ENCODE measurements at regions not wholly inside any gene's neighbourhood (a gene's known extent, or its start where the extent isn't known, plus 50 kb on each side); places are given as distances from the start of the nearest gene placed in this dataset.
"Not testable (repeated sequence)": the region's sequence is repeated elsewhere in the genome, so short reads cannot be mapped to it uniquely, and the experiment has no call there.

GRCh38 chr1:38152351-38153065, 105.9 kb upstream of the POU3F1 start:
- Histone ChIP-seq H3K4me1 (ENCODE audit: insufficient read depth, low read length) (no peaks in the 10 kb centered on the region), H3K4me3 (ENCODE audit: low read length) (no peak overlapping the region), H3K27me3 (ENCODE audit: insufficient read depth, low read length) (no peaks in the 10 kb centered on the region), H3K9me3 (ENCODE audit: low read depth, low read length) (no peaks in the 10 kb centered on the region)

GRCh38 chr1:38151399-38151798, 104.8 kb upstream of the POU3F1 start:
- Histone ChIP-seq H3K4me1 (ENCODE audit: insufficient read depth, low read length) (no peaks in the 10 kb centered on the region), H3K4me3 (ENCODE audit: low read length) (no peak overlapping the region), H3K27me3 (ENCODE audit: insufficient read depth, low read length) (no peaks in the 10 kb centered on the region), H3K9me3 (ENCODE audit: low read depth, low read length) (no peaks in the 10 kb centered on the region)

- not testable (repeated sequence) for H3K4me1 ChIP-seq (ENCODE audit: insufficient read depth, low read length); H3K9me3 ChIP-seq (ENCODE audit: low read depth, low read length); H3K27me3 ChIP-seq (ENCODE audit: insufficient read depth, low read length); H3K4me3 ChIP-seq (ENCODE audit: low read length)
Observed at GRCh38 chr1:38146079-38146478, 99.5 kb upstream of the POU3F1 start.

GRCh38 chr1:38142606-38143005, 96.0 kb upstream of the POU3F1 start:
- Histone ChIP-seq H3K9me3 (ENCODE audit: low read depth, low read length) (no peaks in the 10 kb centered on the region), H3K27me3 (ENCODE audit: insufficient read depth, low read length) (peaks cover 10% of the 10 kb centered on the region), H3K4me3 (ENCODE audit: low read length) (no peak overlapping the region), H3K4me1 (ENCODE audit: insufficient read depth, low read length) (no peaks in the 10 kb centered on the region)

GRCh38 chr1:38141483-38141882, 94.9 kb upstream of the POU3F1 start:
- Histone ChIP-seq H3K9me3 (ENCODE audit: low read depth, low read length) (no peaks in the 10 kb centered on the region), H3K27me3 (ENCODE audit: insufficient read depth, low read length) (peaks cover 14% of the 10 kb centered on the region), H3K4me3 (ENCODE audit: low read length) (no peak overlapping the region), H3K4me1 (ENCODE audit: insufficient read depth, low read length) (no peaks in the 10 kb centered on the region)

GRCh38 chr1:38139738-38140487, 93.3 kb upstream of the POU3F1 start:
- H3K4me3 ChIP-seq (ENCODE audit: low read length): no peak overlapping the region
- H3K4me1 ChIP-seq (ENCODE audit: insufficient read depth, low read length): no peaks in the 10 kb centered on the region
- no peaks in the 10 kb centered on the region for H3K9me3 ChIP-seq (ENCODE audit: low read depth, low read length)
- peaks cover 29% of the 10 kb centered on the region for H3K27me3 ChIP-seq (ENCODE audit: insufficient read depth, low read length)

- Histone ChIP-seq H3K27me3 (ENCODE audit: insufficient read depth, low read length) (peaks cover 37% of the 10 kb centered on the region), H3K4me1 (ENCODE audit: insufficient read depth, low read length) (no peaks in the 10 kb centered on the region), H3K9me3 (ENCODE audit: low read depth, low read length) (no peaks in the 10 kb centered on the region), H3K4me3 (ENCODE audit: low read length) (no peak overlapping the region)
Observed at GRCh38 chr1:38138498-38139233, 92.1 kb upstream of the POU3F1 start.

- H3K4me3 ChIP-seq (ENCODE audit: low read length): no peak overlapping the region
- peaks cover 43% of the 10 kb centered on the region for H3K27me3 ChIP-seq (ENCODE audit: insufficient read depth, low read length)
Observed at GRCh38 chr1:38137164-38137563, 90.6 kb upstream of the POU3F1 start.

GRCh38 chr1:38135625-38136414, 89.2 kb upstream of the POU3F1 start:
- H3K27me3 ChIP-seq (ENCODE audit: insufficient read depth, low read length): peaks cover 40% of the 10 kb centered on the region

More at GRCh38 chr1:38137164-38137563, 90.6 kb upstream of the POU3F1 start:
- Histone ChIP-seq H3K9me3 (ENCODE audit: low read depth, low read length) (no peaks in the 10 kb centered on the region), H3K4me1 (ENCODE audit: insufficient read depth, low read length) (no peaks in the 10 kb centered on the region)

GRCh38 chr1:38134294-38134755, 87.7 kb upstream of the POU3F1 start:
- Histone ChIP-seq H3K9me3 (ENCODE audit: low read depth, low read length) (no peaks in the 10 kb centered on the region), H3K4me1 (ENCODE audit: insufficient read depth, low read length) (no peaks in the 10 kb centered on the region), H3K4me3 (ENCODE audit: low read length) (no peak overlapping the region), H3K27me3 (ENCODE audit: insufficient read depth, low read length) (peaks cover 37% of the 10 kb centered on the region)

More at GRCh38 chr1:38135625-38136414, 89.2 kb upstream of the POU3F1 start:
- H3K4me3 ChIP-seq (ENCODE audit: low read length): no peak overlapping the region
- H3K4me1 ChIP-seq (ENCODE audit: insufficient read depth, low read length): no peaks in the 10 kb centered on the region
- H3K9me3 ChIP-seq (ENCODE audit: low read depth, low read length): no peaks in the 10 kb centered on the region

- Histone ChIP-seq H3K27me3 (ENCODE audit: insufficient read depth, low read length) (peaks cover 37% of the 10 kb centered on the region), H3K4me3 (ENCODE audit: low read length) (no peak overlapping the region), H3K4me1 (ENCODE audit: insufficient read depth, low read length) (no peaks in the 10 kb centered on the region), H3K9me3 (ENCODE audit: low read depth, low read length) (no peaks in the 10 kb centered on the region)
Observed at GRCh38 chr1:38133756-38134155, 87.2 kb upstream of the POU3F1 start.

GRCh38 chr1:38133304-38133703, 86.7 kb upstream of the POU3F1 start:
- Histone ChIP-seq H3K9me3 (ENCODE audit: low read depth, low read length) (no peaks in the 10 kb centered on the region), H3K4me1 (ENCODE audit: insufficient read depth, low read length) (no peaks in the 10 kb centered on the region), H3K4me3 (ENCODE audit: low read length) (no peak overlapping the region), H3K27me3 (ENCODE audit: insufficient read depth, low read length) (peaks cover 37% of the 10 kb centered on the region)

- Histone ChIP-seq H3K27me3 (ENCODE audit: insufficient read depth, low read length) (peaks cover 37% of the 10 kb centered on the region), H3K9me3 (ENCODE audit: low read depth, low read length) (no peaks in the 10 kb centered on the region), H3K4me3 (ENCODE audit: low read length) (no peak overlapping the region), H3K4me1 (ENCODE audit: insufficient read depth, low read length) (no peaks in the 10 kb centered on the region)
Observed at GRCh38 chr1:38132681-38133080, 86.1 kb upstream of the POU3F1 start.

GRCh38 chr1:38131024-38131585, 84.5 kb upstream of the POU3F1 start:
- Histone ChIP-seq H3K4me1 (ENCODE audit: insufficient read depth, low read length) (no peaks in the 10 kb centered on the region), H3K27me3 (ENCODE audit: insufficient read depth, low read length) (peaks cover 30% of the 10 kb centered on the region), H3K9me3 (ENCODE audit: low read depth, low read length) (no peaks in the 10 kb centered on the region), H3K4me3 (ENCODE audit: low read length) (no peak overlapping the region)
